ENCODE measurements at regions not wholly inside any gene's neighbourhood (a gene's known extent, or its start where the extent isn't known, plus 50 kb on each side); places are given as distances from the start of the nearest gene placed in this dataset.

GRCh38 chr5:8943301-8943700 lies 602.6 kb downstream of the SEMA5A start:
- DNase-seq = no peak

DNA sequence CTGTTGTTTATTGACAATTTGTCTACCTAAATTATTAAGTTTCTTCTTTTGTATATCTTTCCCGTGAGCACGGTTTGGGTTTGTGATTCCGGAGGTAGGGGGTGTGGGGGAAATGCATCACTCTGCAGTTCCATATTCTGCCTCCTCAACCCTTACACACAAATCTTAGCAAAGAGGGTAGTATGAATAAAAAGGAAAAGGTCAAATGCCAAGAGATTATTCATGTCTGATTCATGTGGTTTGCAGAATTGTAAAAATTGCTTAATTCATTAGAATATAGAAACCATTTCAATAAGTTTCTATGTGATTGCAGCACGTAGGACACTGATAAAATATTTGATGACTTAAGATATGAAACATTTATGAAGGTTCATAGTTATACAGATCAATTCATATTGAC lies 601.9 kb downstream of the SEMA5A start:
- DNase-seq = no peak

DNA sequence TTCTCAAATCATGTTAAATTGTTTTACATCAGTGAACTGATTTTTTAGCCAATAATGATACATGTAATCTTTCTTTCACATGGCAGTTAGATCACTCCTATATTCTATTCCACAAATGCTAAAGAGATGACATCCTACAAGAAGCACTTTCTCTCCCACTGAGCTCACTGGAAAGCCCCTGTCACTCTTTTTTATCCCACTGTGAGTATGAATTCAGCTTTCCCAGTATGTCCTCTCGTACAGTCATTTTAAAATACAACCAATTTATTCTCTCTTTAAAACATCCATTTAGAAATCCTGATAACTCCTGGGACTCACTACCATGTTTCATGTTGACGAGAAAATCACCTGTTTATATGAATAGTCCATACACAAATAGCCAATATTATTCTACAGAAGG lies 599.9 kb downstream of the SEMA5A start:
- DNase-seq = no peak

DNA sequence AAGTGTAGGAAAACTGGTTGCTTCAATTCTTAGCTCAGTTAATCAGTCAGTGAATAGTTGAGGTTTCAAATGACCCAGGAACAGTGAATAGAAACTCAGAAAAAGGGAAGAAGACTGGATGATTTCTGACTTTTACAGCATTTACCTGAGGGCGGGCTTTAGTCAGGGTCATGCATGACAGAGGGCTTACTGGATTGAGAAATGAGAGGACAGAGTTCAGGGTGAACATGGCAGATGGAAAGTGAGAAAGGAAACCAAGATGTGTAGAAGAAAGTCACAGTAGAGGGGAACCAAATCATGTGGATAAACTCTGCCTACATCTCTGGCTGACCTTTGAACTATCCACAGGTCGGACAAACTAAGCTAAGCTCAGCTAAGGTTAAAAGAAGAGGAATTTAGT lies 596.0 kb downstream of the SEMA5A start:
- no peak for DNase-seq

DNA sequence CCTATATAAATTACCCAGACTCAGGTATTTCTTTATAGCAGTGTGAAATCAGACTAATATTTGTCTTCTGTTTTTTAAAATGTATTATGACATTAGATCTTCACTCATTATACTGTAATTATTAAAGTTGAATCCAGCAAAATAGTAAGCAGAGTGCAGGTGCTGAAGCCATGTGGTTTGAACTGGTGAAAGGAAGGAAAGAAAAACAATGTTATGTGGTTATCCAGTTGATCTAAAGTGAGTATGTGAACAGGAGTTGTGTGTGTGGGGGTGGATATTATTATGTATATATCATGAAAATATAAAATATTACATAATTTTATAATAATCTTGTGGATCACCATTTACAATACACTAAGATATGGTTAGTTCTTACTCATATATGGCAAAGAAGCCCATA lies 593.7 kb downstream of the SEMA5A start:
- DNase-seq = no peak

GRCh38 chr5:8953016-8953415 lies 592.9 kb downstream of the SEMA5A start:
- DNase-seq = no peak

GRCh38 chr5:8953911-8954438 lies 591.9 kb downstream of the SEMA5A start:
- DNase-seq = no peak

DNA sequence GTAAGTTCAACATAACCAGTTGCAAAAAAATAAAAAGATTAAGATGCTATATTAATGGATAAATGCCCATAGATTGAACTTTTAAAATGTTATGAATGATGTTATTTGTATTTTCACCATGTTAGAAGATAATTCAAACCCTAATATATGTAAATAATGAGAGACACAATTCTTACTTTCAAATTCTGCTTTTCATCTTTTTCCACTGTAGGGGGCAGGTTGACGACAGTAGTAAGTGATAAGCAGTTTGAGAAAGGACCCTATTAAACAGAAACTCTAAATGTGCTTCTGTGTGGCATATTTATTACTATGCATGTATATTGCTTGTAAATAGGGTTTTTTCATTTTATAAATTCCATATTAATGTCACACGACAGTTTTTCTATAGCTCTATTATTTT lies 591.1 kb downstream of the SEMA5A start:
- DNase-seq = no peak

DNA sequence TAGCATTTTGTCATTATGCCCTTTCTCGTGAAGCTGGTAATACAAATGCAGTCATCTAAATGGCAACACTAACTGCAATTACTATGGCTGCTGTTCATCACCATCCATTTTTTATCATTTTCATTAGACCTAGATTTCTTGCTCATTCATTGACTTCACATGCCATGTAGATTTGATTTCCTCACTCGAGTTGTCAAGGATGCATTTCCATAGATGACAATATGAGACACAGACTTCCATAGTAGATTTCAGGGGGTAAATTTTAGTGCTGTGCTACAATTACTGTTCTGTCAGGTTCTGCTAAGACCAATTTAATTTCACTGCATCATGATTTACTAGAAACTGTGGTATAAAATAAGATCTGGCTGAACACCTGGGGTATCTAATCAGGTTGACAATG lies 589.2 kb downstream of the SEMA5A start:
- no peak for DNase-seq

GRCh38 chr5:8958602-8959001 lies 587.3 kb downstream of the SEMA5A start:
- DNase-seq = no peak

GRCh38 chr5:8961219-8961618 lies 584.7 kb downstream of the SEMA5A start:
- no peak for DNase-seq

- no peak for DNase-seq
Observed at GRCh38 chr5:8961956-8962355, 583.9 kb downstream of the SEMA5A start.

- DNase-seq = no peak
Observed at GRCh38 chr5:8981016-8981415, 564.9 kb downstream of the SEMA5A start.

- no peak for DNase-seq
Observed at GRCh38 chr5:8981496-8981895, 564.4 kb downstream of the SEMA5A start.

DNA sequence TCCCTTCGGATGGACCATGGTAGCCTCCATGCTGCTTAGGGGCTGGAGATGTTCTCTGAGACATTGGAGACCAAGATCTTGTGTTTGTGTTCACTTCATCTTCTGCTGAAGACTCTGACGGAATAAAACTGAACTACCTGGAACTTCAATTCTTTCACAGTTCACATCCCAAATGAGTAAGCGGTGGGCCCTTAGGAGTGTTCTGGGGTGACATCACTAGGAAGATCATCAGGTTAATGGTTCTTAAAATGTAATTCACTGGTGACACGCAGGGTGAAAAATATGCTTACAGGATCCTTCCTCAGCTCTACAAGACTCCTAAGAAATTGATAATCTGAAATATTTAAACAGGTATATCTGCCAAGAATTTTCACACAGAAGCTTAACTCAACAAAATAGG lies 561.5 kb downstream of the SEMA5A start:
- no peak for DNase-seq

Data from CD4-positive, alpha-beta T cell treated with Interleukin-4 for 4 hours (primary cell).